NCI-H446 (cell line): ENCODE measurements at regions not wholly inside any gene's neighbourhood (a gene's known extent, or its start where the extent isn't known, plus 50 kb on each side); places are given as distances from the start of the nearest gene placed in this dataset.
"Not testable (repeated sequence)": the region's sequence is repeated elsewhere in the genome, so short reads cannot be mapped to it uniquely, and the experiment has no call there.

Source experiments
- DNase-seq, 2 experiments: peaks; one replicate each; lab custom pipeline; 2025; lab: John Stamatoyannopoulos, UW

GRCh38 chr6:55955684-55956083, 80.3 kb upstream of the BMP5 start:
- no peak for DNase-seq

GRCh38 chr6:55954436-55954835, 79.0 kb upstream of the BMP5 start:
- DNase-seq: peak in 1 of 2 experiments; percentile 1

GRCh38 chr6:55953335-55953734, 77.9 kb upstream of the BMP5 start:
- DNase-seq: peak in 1 of 2 experiments; percentile 56

GRCh38 chr6:55950071-55950814, 74.9 kb upstream of the BMP5 start:
- no peak for DNase-seq

GRCh38 chr6:55943329-55943728, 67.9 kb upstream of the BMP5 start:
- DNase-seq: no peak

- peak in 1 of 2 experiments; percentile 30 for DNase-seq
These were observed 66.3 kb upstream of the BMP5 start for GRCh38 chr6:55941702-55942101.

GRCh38 chr6:55937951-55938690, 62.7 kb upstream of the BMP5 start:
- no peak for DNase-seq

GRCh38 chr6:55937261-55937947, 62.0 kb upstream of the BMP5 start:
- no peak for DNase-seq

- DNase-seq: no peak
These were observed 55.7 kb upstream of the BMP5 start for GRCh38 chr6:55931101-55931500.

- DNase-seq: not testable (repeated sequence)
These were observed 52.3 kb upstream of the BMP5 start for GRCh38 chr6:55927713-55928112.

GRCh38 chr6:55925292-55925691, 49.9 kb upstream of the BMP5 start:
- DNase-seq: no peak
